HAP-1 (cell line): ENCODE measurements at regions not wholly inside any gene's neighbourhood (a gene's known extent, or its start where the extent isn't known, plus 50 kb on each side); places are given as distances from the start of the nearest gene placed in this dataset.

ENCODE experiments used
- DNase-seq, 2 experiments: peaks; one replicate each; pipeline ENCODE4 v3.0.0-alpha.2; 2016 to 2020; ENCODE audit warnings: low spot score in 2 of 2
- H3K27me3 ChIP-seq: fragments of 250-450 bp; sonication (Bioruptor Pico); 2 replicates; pipeline ENCODE4 v1.5.1; 2020; ENCODE audit warnings: low read depth, mild to moderate bottlenecking, moderate library complexity
- H3K36me3 ChIP-seq: fragments of 250-450 bp; sonication (Bioruptor Pico); replicated peaks from 2 replicates; pipeline ENCODE4 v1.5.1; 2020; ENCODE audit warnings: mild to moderate bottlenecking
- H3K4me1 ChIP-seq: fragments of 250-450 bp; sonication (Bioruptor Pico); 2 replicates; pipeline ENCODE4 v1.5.1; 2020; ENCODE audit warnings: mild to moderate bottlenecking
- H3K4me3 ChIP-seq: fragments of 250-450 bp; sonication (Bioruptor Pico); 2 replicates; pipeline ENCODE4 v1.5.1; 2020; ENCODE audit warnings: mild to moderate bottlenecking, moderate library complexity
- H3K9me3 ChIP-seq: fragments of 250-450 bp; sonication (Bioruptor Pico); 2 replicates; pipeline ENCODE4 v1.5.1; 2020; ENCODE audit warnings: mild to moderate bottlenecking, moderate library complexity
- in situ Hi-C: fragments of 300-500 bp; cut with MboI; formaldehyde crosslinking; loops from 3 replicates; pipeline ENCODE4 v1.14.3; 2020; ENCODE audit warnings: low sequenced_read_pairs, inconsistent platforms, mixed read lengths

- H3K9me3 ChIP-seq, result no peaks in the 10 kb centered on the region
- H3K4me3 ChIP-seq, result no peak overlapping the region
- H3K27me3 ChIP-seq, result no peaks in the 10 kb centered on the region
- no peaks in the 10 kb centered on the region for H3K36me3 ChIP-seq
- in situ Hi-C loops, result no loop called here
- H3K4me1 ChIP-seq, result no peaks in the 10 kb centered on the region
- DNase-seq, result no peak
Observed at GRCh38 chr1:94680039-94680377, 138.4 kb upstream of the F3 start.

- in situ Hi-C loops, result no loop called here
- no peaks in the 10 kb centered on the region for H3K4me1 ChIP-seq
- H3K36me3 ChIP-seq, result no peaks in the 10 kb centered on the region
- no peak overlapping the region for H3K4me3 ChIP-seq
- H3K27me3 ChIP-seq, result no peaks in the 10 kb centered on the region
- no peak for DNase-seq
- no peaks in the 10 kb centered on the region for H3K9me3 ChIP-seq
Observed at GRCh38 chr1:94679332-94680038, 137.9 kb upstream of the F3 start.

- Histone ChIP-seq H3K4me3 (no peak overlapping the region), H3K27me3 (no peaks in the 10 kb centered on the region), H3K4me1 (no peaks in the 10 kb centered on the region), H3K9me3 (no peaks in the 10 kb centered on the region), H3K36me3 (no peaks in the 10 kb centered on the region)
- in situ Hi-C loops, result no loop called here
- DNase-seq, result no peak
Observed at GRCh38 chr1:94678202-94678848, 136.8 kb upstream of the F3 start.

- H3K27me3 ChIP-seq, result no peaks in the 10 kb centered on the region
- no peaks in the 10 kb centered on the region for H3K4me1 ChIP-seq
- H3K4me3 ChIP-seq, result no peak overlapping the region
- H3K36me3 ChIP-seq, result no peaks in the 10 kb centered on the region
- no peak for DNase-seq
- H3K9me3 ChIP-seq, result no peaks in the 10 kb centered on the region
- in situ Hi-C loops, result no loop called here
Observed at GRCh38 chr1:94677714-94678113, 136.2 kb upstream of the F3 start.

- Histone ChIP-seq H3K4me1 (no peaks in the 10 kb centered on the region), H3K9me3 (no peaks in the 10 kb centered on the region), H3K27me3 (no peaks in the 10 kb centered on the region), H3K36me3 (no peaks in the 10 kb centered on the region), H3K4me3 (no peak overlapping the region)
- DNase-seq, result no peak
- in situ Hi-C loops, result no loop called here
Observed at GRCh38 chr1:94677087-94677486, 135.5 kb upstream of the F3 start.

- DNase-seq, result no peak
- H3K9me3 ChIP-seq, result no peaks in the 10 kb centered on the region
- no peaks in the 10 kb centered on the region for H3K27me3 ChIP-seq
- no peaks in the 10 kb centered on the region for H3K36me3 ChIP-seq
- H3K4me1 ChIP-seq, result no peaks in the 10 kb centered on the region
- in situ Hi-C loops, result no loop called here
- no peak overlapping the region for H3K4me3 ChIP-seq
Observed at GRCh38 chr1:94676686-94677085, 135.1 kb upstream of the F3 start.

- Histone ChIP-seq H3K36me3 (no peaks in the 10 kb centered on the region), H3K4me1 (no peaks in the 10 kb centered on the region), H3K9me3 (no peaks in the 10 kb centered on the region), H3K4me3 (no peak overlapping the region), H3K27me3 (no peaks in the 10 kb centered on the region)
- no peak for DNase-seq
- in situ Hi-C loops, result no loop called here
Observed at GRCh38 chr1:94675373-94675772, 133.8 kb upstream of the F3 start.

GRCh38 chr1:94674876-94675275 is 133.3 kb upstream of the F3 start:
- Histone ChIP-seq H3K4me3 (no peak overlapping the region), H3K27me3 (no peaks in the 10 kb centered on the region), H3K4me1 (peaks cover 2% of the 10 kb centered on the region; the same call in 1 of the 2 replicates), H3K9me3 (no peaks in the 10 kb centered on the region), H3K36me3 (no peaks in the 10 kb centered on the region)
- DNase-seq, result no peak
- in situ Hi-C loops, result no loop called here

- Histone ChIP-seq H3K4me3 (no peak overlapping the region), H3K36me3 (no peaks in the 10 kb centered on the region), H3K4me1 (peaks cover 8% of the 10 kb centered on the region), H3K27me3 (no peaks in the 10 kb centered on the region), H3K9me3 (peaks cover 3% of the 10 kb centered on the region; the same call in 1 of the 2 replicates)
- DNase-seq, result no peak
- in situ Hi-C loops, result no loop called here
Observed at GRCh38 chr1:94672934-94673333, 131.4 kb upstream of the F3 start.

- in situ Hi-C loops, result no loop called here
- peaks cover 3% of the 10 kb centered on the region; the same call in 1 of the 2 replicates for H3K9me3 ChIP-seq
Observed at GRCh38 chr1:94672001-94672400, 130.4 kb upstream of the F3 start.

GRCh38 chr1:94670273-94670672 is 128.7 kb upstream of the F3 start:
- DNase-seq, result no peak
- Histone ChIP-seq H3K9me3 (peaks cover 5% of the 10 kb centered on the region; the same call in 1 of the 2 replicates), H3K36me3 (no peaks in the 10 kb centered on the region), H3K4me1 (peaks cover 24% of the 10 kb centered on the region), H3K4me3 (no peak overlapping the region), H3K27me3 (no peaks in the 10 kb centered on the region)
- in situ Hi-C loops, result no loop called here

More at GRCh38 chr1:94672001-94672400, 130.4 kb upstream of the F3 start:
- H3K36me3 ChIP-seq, result no peaks in the 10 kb centered on the region
- no peak overlapping the region for H3K4me3 ChIP-seq
- no peak for DNase-seq
- peaks cover 15% of the 10 kb centered on the region for H3K4me1 ChIP-seq
- H3K27me3 ChIP-seq, result no peaks in the 10 kb centered on the region

- no peak for DNase-seq
- H3K9me3 ChIP-seq, result peaks cover 5% of the 10 kb centered on the region; the same call in 1 of the 2 replicates
- in situ Hi-C loops, result no loop called here
- H3K36me3 ChIP-seq, result no peaks in the 10 kb centered on the region
- H3K27me3 ChIP-seq, result no peaks in the 10 kb centered on the region
- H3K4me1 ChIP-seq, result peaks cover 24% of the 10 kb centered on the region
- H3K4me3 ChIP-seq, result no peak overlapping the region
Observed at GRCh38 chr1:94669198-94669597, 127.6 kb upstream of the F3 start.

GRCh38 chr1:94668528-94668927 is 127.0 kb upstream of the F3 start:
- H3K4me1 ChIP-seq, result peaks cover 24% of the 10 kb centered on the region
- in situ Hi-C loops, result no loop called here
- H3K36me3 ChIP-seq, result no peaks in the 10 kb centered on the region
- DNase-seq, result no peak
- H3K27me3 ChIP-seq, result no peaks in the 10 kb centered on the region
- H3K4me3 ChIP-seq, result no peak overlapping the region
- H3K9me3 ChIP-seq, result peaks cover 5% of the 10 kb centered on the region; the same call in 1 of the 2 replicates

GRCh38 chr1:94667818-94668217 is 126.3 kb upstream of the F3 start:
- in situ Hi-C loops, result no loop called here
- Histone ChIP-seq H3K36me3 (no peaks in the 10 kb centered on the region), H3K4me3 (no peak overlapping the region), H3K4me1 (peaks cover 26% of the 10 kb centered on the region), H3K9me3 (peaks cover 5% of the 10 kb centered on the region; the same call in 1 of the 2 replicates), H3K27me3 (no peaks in the 10 kb centered on the region)
- DNase-seq, result no peak
